ENCODE measurements at regions not wholly inside any gene's neighbourhood (a gene's known extent, or its start where the extent isn't known, plus 50 kb on each side); places are given as distances from the start of the nearest gene placed in this dataset.

DNA sequence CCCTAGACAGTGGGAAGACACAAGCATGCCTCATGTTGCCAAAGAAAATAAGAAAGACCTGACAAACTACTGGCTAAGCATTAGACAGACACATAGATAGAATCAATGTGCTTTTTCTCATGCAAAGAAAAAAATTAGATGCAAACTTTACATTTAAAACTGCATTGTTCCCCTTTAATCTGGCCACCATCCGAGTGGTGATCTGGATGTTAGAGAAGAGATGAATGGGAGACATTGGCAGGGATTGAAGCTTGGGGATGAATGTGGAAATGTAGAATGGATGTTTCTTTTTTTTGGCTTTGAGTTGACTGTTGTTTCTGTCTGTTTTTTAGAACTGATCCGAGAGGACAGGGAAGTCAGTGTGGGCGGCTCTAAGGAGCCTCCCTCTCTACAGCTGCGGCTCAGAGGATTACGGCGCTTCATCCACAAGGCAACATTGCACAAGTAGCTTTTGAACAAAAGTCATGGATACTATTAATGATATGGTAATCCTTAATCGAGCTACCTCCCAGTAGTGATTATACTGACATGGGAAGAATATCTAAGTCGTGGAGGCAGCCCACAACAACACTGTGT lies 53.0 kb downstream of the HELT start:
- Histone ChIP-seq H3K4me1 (ENCODE audit: control insufficient read depth, insufficient read depth, low read length) (no peaks in the 10 kb centered on the region), H3K27ac (ENCODE audit: low read length) (no peak overlapping the region), H3K27me3 (ENCODE audit: control insufficient read depth, insufficient read depth) (no peaks in the 10 kb centered on the region), H3K9me3 (ENCODE audit: control insufficient read depth, low read length) (no peaks in the 10 kb centered on the region), H3K4me3 (ENCODE audit: low read length) (no peak overlapping the region)
- WGBS: 50% methylated on average over 8 of the region's 8 CpGs
- ATAC-seq (peak; percentile 52 to 66), DNase-seq (peak in 1 of 3 donors; percentile 50)
- intact Hi-C loops (cut with DNase I): no loop called here

DNA sequence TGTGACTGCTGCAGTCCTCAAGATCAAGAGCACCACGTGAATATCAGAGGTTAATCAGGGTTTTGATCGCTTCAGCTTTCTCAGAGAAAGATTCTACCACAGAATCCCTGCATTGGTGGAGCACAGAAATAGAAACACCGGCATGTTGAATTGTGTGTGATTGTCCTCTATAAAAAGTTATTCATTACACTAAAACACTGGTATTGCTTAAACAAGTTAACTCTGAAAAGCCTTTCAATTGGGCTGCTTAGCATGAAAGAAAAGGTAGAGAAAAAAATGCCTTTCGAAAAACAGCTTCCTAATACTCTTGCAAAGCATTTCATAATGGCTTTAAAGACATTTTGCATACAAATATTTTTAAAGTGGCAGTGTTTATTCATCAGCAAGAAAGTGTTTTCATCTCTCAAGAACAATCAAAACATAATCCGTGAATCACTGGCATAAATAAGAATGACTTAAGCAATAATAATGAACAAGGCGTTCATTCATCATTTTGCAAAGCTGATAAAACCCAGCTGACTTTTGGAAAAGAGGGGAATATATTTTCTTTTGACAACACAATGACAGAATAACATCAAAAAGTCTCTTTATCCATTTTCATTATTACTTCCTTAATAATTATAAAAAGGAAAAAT lies 61.1 kb downstream of the HELT start:
- Histone ChIP-seq H3K27me3 (ENCODE audit: control insufficient read depth, insufficient read depth) (no peaks in the 10 kb centered on the region), H3K27ac (ENCODE audit: low read length) (no peak overlapping the region), H3K9me3 (ENCODE audit: control insufficient read depth, low read length) (no peaks in the 10 kb centered on the region), H3K4me1 (ENCODE audit: control insufficient read depth, insufficient read depth, low read length) (no peaks in the 10 kb centered on the region), H3K4me3 (ENCODE audit: low read length) (no peak overlapping the region)
- DNase-seq (no peak), ATAC-seq (no peak)
- intact Hi-C loops (cut with DNase I): no loop called here
- WGBS: 57% methylated on average over 6 of the region's 6 CpGs

DNA sequence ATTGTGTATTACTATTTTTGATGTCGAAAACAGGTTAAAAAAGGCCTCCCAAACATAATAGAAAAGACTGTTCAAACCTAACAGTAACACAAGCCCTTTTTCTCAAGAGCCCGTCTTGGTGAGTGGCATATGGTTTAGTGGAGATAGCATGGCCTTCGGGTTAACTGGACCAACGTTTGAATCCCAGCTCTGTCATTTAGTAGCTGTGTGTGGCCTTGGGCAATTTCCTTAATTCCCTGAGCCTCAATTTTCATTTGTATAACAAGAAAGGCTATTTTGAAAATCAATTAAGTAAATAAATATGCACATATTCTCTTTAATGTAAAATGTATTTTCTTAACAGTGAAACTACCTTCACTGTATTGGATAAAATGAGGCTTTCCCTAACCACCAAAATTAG lies 62.3 kb downstream of the HELT start:
- ATAC-seq: no peak
- H3K4me3 ChIP-seq (ENCODE audit: low read length): no peak overlapping the region
- no peaks in the 10 kb centered on the region for H3K27me3 ChIP-seq (ENCODE audit: control insufficient read depth, insufficient read depth)
- no peak overlapping the region for H3K27ac ChIP-seq (ENCODE audit: low read length)
- WGBS: 74% methylated on average over 4 of the region's 4 CpGs
- no peaks in the 10 kb centered on the region for H3K4me1 ChIP-seq (ENCODE audit: control insufficient read depth, insufficient read depth, low read length)
- no peak for DNase-seq
- no peaks in the 10 kb centered on the region for H3K9me3 ChIP-seq (ENCODE audit: control insufficient read depth, low read length)
- intact Hi-C loops (cut with DNase I): no loop called here

DNA sequence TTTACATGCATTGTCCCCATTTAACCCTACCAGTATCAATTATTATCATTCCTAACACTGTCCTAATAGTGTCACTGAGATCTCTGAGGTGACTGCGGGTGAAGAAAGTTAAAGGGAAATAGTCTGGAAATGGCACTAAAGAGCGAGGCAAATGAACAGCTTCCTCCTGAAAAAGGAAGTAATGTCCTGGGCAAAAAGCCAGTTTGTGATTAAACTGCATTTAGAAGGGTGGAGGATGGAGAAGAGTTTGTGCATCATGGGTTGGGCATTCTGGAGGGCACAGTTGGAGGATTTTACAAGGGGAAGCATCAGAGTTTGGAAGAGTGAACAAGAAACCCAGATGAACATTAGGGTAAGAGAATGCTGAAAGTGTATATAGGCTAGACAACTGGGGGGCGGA lies 60.5 kb upstream of the SLC25A4 start:
- WGBS: 69% methylated on average over 3 of the region's 3 CpGs
- no peak for ATAC-seq
- Histone ChIP-seq H3K4me1 (ENCODE audit: control insufficient read depth, insufficient read depth, low read length) (no peaks in the 10 kb centered on the region), H3K9me3 (ENCODE audit: control insufficient read depth, low read length) (no peaks in the 10 kb centered on the region), H3K27me3 (ENCODE audit: control insufficient read depth, insufficient read depth) (no peaks in the 10 kb centered on the region), H3K27ac (ENCODE audit: low read length) (no peak overlapping the region), H3K4me3 (ENCODE audit: low read length) (no peak overlapping the region)
- intact Hi-C loops (cut with DNase I): no loop called here
- DNase-seq: no peak

DNA sequence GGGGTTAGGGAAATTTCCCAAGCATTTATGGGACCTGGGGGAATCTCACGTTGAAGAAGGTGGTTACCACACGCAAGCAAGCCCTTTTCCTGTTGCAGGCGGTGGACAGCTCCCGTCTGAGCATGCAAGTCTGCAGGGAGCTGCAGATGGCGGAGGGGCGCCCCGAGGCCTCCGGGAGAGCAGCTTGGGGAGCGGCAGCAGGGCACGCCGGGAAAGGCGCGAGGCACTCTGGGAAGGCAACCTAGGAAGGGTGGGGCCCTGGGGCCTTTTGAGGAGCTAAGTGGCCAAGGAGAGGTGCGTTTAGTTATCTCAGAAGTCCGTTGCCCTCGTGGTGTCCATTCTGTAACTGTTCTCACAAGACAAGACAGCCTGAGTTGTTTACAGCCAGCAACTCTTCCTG lies 57.0 kb upstream of the SLC25A4 start:
- intact Hi-C loops (cut with DNase I): no loop called here
- 64% methylated on average over 16 of the region's 16 CpGs for WGBS
- no peak overlapping the region for H3K4me3 ChIP-seq (ENCODE audit: low read length)
- no peaks in the 10 kb centered on the region for H3K4me1 ChIP-seq (ENCODE audit: control insufficient read depth, insufficient read depth, low read length)
- H3K9me3 ChIP-seq (ENCODE audit: control insufficient read depth, low read length): no peaks in the 10 kb centered on the region
- DNase-seq: peak in 1 of 3 donors; percentile 55
- peak in 1 of 2 donors; percentile 11 for ATAC-seq
- H3K27ac ChIP-seq (ENCODE audit: low read length): no peak overlapping the region
- H3K27me3 ChIP-seq (ENCODE audit: control insufficient read depth, insufficient read depth): no peaks in the 10 kb centered on the region

DNA sequence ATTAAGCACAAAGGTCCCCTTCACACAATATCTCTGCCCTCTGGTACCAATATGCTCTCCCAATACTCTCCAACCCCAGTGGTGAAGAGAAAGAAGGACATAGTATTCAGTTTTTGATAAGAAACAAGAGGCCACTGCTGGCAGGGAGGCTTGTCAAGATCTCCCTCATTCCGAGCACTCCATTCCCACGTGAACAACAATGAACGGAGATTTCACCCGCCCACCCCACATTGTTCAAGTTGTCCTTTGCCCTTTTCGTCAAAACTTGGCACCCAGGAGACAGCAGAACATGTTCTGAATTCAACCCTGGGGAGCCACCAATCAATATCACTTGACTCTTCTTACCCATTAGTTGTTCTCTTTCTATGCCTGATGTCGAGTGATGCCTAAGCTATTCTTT lies 54.2 kb upstream of the SLC25A4 start:
- H3K9me3 ChIP-seq (ENCODE audit: control insufficient read depth, low read length): no peaks in the 10 kb centered on the region
- H3K27ac ChIP-seq (ENCODE audit: low read length): no peak overlapping the region
- ATAC-seq (no peak), DNase-seq (no peak)
- intact Hi-C loops (cut with DNase I): no loop called here
- WGBS: 78% methylated on average over 6 of the region's 6 CpGs
- H3K4me1 ChIP-seq (ENCODE audit: control insufficient read depth, insufficient read depth, low read length): no peaks in the 10 kb centered on the region
- no peaks in the 10 kb centered on the region for H3K27me3 ChIP-seq (ENCODE audit: control insufficient read depth, insufficient read depth)
- H3K4me3 ChIP-seq (ENCODE audit: low read length): no peak overlapping the region

DNA sequence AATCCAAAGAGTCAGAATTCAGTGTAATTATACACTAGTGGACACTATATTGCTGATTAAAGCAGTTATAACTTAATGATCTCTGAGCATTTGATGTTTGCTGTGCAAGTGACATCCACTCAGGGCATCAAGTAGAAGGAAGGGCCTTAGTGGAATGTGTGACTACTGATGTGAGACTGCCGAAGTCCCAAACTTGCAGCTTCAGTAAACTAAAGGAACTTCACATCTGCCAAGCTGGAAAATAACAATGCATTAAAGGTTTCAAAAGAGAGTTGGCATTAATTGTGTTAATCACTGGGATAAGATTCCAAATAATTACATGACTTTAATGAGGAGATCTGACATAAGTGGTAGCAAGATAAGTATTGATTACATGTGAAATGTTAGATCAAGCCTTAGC lies 52.5 kb upstream of the SLC25A4 start:
- 73% methylated on average over 1 of the region's 1 CpG for WGBS
- DNase-seq (no peak), ATAC-seq (no peak)
- intact Hi-C loops (cut with DNase I): loop anchor here in 3 of 4 donors (5.0 to 10.0 kb wide), 3 partner anchors 46 to 346 kb away; no protein-coding TSS in a partner anchor
- Histone ChIP-seq H3K4me3 (ENCODE audit: low read length) (no peak overlapping the region), H3K27me3 (ENCODE audit: control insufficient read depth, insufficient read depth) (no peaks in the 10 kb centered on the region), H3K4me1 (ENCODE audit: control insufficient read depth, insufficient read depth, low read length) (no peaks in the 10 kb centered on the region), H3K9me3 (ENCODE audit: control insufficient read depth, low read length) (no peaks in the 10 kb centered on the region), H3K27ac (ENCODE audit: low read length) (no peak overlapping the region)

GRCh38 chr4:185092535-185093197 lies 50.4 kb upstream of the SLC25A4 start:
- Histone ChIP-seq H3K4me3 (ENCODE audit: low read length) (no peak overlapping the region), H3K27me3 (ENCODE audit: control insufficient read depth, insufficient read depth) (no peaks in the 10 kb centered on the region), H3K9me3 (ENCODE audit: control insufficient read depth, low read length) (no peaks in the 10 kb centered on the region), H3K4me1 (ENCODE audit: control insufficient read depth, insufficient read depth, low read length) (no peaks in the 10 kb centered on the region), H3K27ac (ENCODE audit: low read length) (no peak overlapping the region)
- no peak for DNase-seq
- intact Hi-C loops (cut with DNase I): loop anchor here in 3 of 4 donors (5.0 to 10.0 kb wide), 3 partner anchors 48 to 348 kb away; no protein-coding TSS in a partner anchor
- no peak for ATAC-seq
- 94% methylated on average over 6 of the region's 6 CpGs for WGBS

All from right cardiac atrium (tissue), 5 donors.